Astrocyte (in vitro differentiated cells and primary cell): ENCODE measurements at regions not wholly inside any gene's neighbourhood (a gene's known extent, or its start where the extent isn't known, plus 50 kb on each side); places are given as distances from the start of the nearest gene placed in this dataset.

Source experiments
- CTCF ChIP-seq: IDR thresholded peaks from 2 replicates; pipeline ENCODE4 v1.5.1; 2011; ENCODE audit warnings: low read depth, mild to moderate bottlenecking, inconsistent platforms, low read length, moderate library complexity; ENCODE audit not compliant: insufficient read depth
- EZH2 ChIP-seq: IDR thresholded peaks from 2 replicates; pipeline ENCODE4 v1.6.1; 2012; ENCODE audit warnings: mild to moderate bottlenecking, low read length, inconsistent platforms; ENCODE audit not compliant: insufficient read depth

GRCh38 chr6:3573670-3574069, 116.8 kb upstream of the SLC22A23 start:
- TF ChIP-seq CTCF (no peak), EZH2 (no peak)
